Nephron (organoid): ENCODE measurements at regions not wholly inside any gene's neighbourhood (a gene's known extent, or its start where the extent isn't known, plus 50 kb on each side); places are given as distances from the start of the nearest gene placed in this dataset.
"Not testable (repeated sequence)": the region's sequence is repeated elsewhere in the genome, so short reads cannot be mapped to it uniquely, and the experiment has no call there.

ENCODE experiments used
- H3K27ac Mint-ChIP-seq, 3 experiments: 2 replicates each; pipeline ENCODE4 v1.8.0; 2020; ENCODE audit warnings: mixed read lengths in 3 of 3, mild to moderate bottlenecking in 2 of 3, moderate library complexity in 1 of 3
- H3K27me3 Mint-ChIP-seq: 2 replicates; pipeline ENCODE4 v1.8.0; 2021; ENCODE audit warnings: low read depth, mild to moderate bottlenecking, moderate library complexity, mixed read lengths
- H3K36me3 Mint-ChIP-seq: 2 replicates; pipeline ENCODE4 v1.8.0; 2020; ENCODE audit warnings: low read depth, mixed read lengths
- H3K4me1 Mint-ChIP-seq: 2 replicates; pipeline ENCODE4 v1.8.0; 2020; ENCODE audit warnings: mixed read lengths
- H3K4me3 Mint-ChIP-seq, 3 experiments: 2 replicates each; pipeline ENCODE4 v1.8.0; 2020; ENCODE audit warnings: mild to moderate bottlenecking in 3 of 3, mixed read lengths in 3 of 3, moderate library complexity in 2 of 3
- H3K9me3 Mint-ChIP-seq: 2 replicates; pipeline ENCODE4 v1.8.0; 2020; ENCODE audit warnings: mixed read lengths
- CTCF ChIP-seq, 3 experiments: fragments of 200-600 bp; sonication (generic); IDR thresholded peaks; one replicate each; pipeline ENCODE4 v1.5.0; 2021; ENCODE audit warnings: antibody characterized with exemption in 3 of 3; ENCODE audit not compliant: unreplicated experiment in 3 of 3

GRCh38 chr9:36521148-36521547 is 51.5 kb upstream of the MELK start:
- Mint-ChIP-seq H3K27ac (no peak overlapping the region), H3K4me1 (peaks cover 7% of the 10 kb centered on the region), H3K4me3 (no peak overlapping the region), H3K9me3 (no peaks in the 10 kb centered on the region), H3K27me3 (peaks cover 7% of the 10 kb centered on the region), H3K36me3 (no peaks in the 10 kb centered on the region)
- TF ChIP-seq CTCF (IDR thresholded peaks at IDR 0.05; ENCODE audit: unreplicated experiment in 3 of 3), result no peak

- H3K4me3 Mint-ChIP-seq, result no peak overlapping the region
- H3K4me1 Mint-ChIP-seq, result peaks cover 7% of the 10 kb centered on the region
- H3K9me3 Mint-ChIP-seq, result no peaks in the 10 kb centered on the region
- H3K36me3 Mint-ChIP-seq, result no peaks in the 10 kb centered on the region
- no peaks in the 10 kb centered on the region for H3K27me3 Mint-ChIP-seq
- no peak for TF ChIP-seq CTCF (IDR thresholded peaks at IDR 0.05; ENCODE audit: unreplicated experiment in 3 of 3)
- peak overlapping the region in 2 of 3 experiments; percentile 19 to 53 for H3K27ac Mint-ChIP-seq
These were observed 55.6 kb upstream of the MELK start for GRCh38 chr9:36517131-36517530.

- peaks cover 10% of the 10 kb centered on the region for H3K4me1 Mint-ChIP-seq
- H3K27ac Mint-ChIP-seq, result no peak overlapping the region
- peaks cover 5% of the 10 kb centered on the region for H3K27me3 Mint-ChIP-seq
- no peak for TF ChIP-seq CTCF (IDR thresholded peaks at IDR 0.05; ENCODE audit: unreplicated experiment in 3 of 3)
- H3K4me3 Mint-ChIP-seq, result no peak overlapping the region
- H3K9me3 Mint-ChIP-seq, result no peaks in the 10 kb centered on the region
- H3K36me3 Mint-ChIP-seq, result no peaks in the 10 kb centered on the region
These were observed 68.5 kb upstream of the MELK start for GRCh38 chr9:36504156-36504555.

GRCh38 chr9:36503172-36504088 is 69.3 kb upstream of the MELK start:
- H3K36me3 Mint-ChIP-seq, result no peaks in the 10 kb centered on the region
- no peaks in the 10 kb centered on the region for H3K9me3 Mint-ChIP-seq

GRCh38 chr9:36501727-36502126 is 71.0 kb upstream of the MELK start:
- H3K4me1 Mint-ChIP-seq, result peaks cover 12% of the 10 kb centered on the region
- H3K36me3 Mint-ChIP-seq, result no peaks in the 10 kb centered on the region
- H3K9me3 Mint-ChIP-seq, result no peaks in the 10 kb centered on the region
- H3K4me3 Mint-ChIP-seq, result no peak overlapping the region
- TF ChIP-seq CTCF (IDR thresholded peaks at IDR 0.05; ENCODE audit: unreplicated experiment in 3 of 3), result no peak
- H3K27ac Mint-ChIP-seq, result no peak overlapping the region
- H3K27me3 Mint-ChIP-seq, result no peaks in the 10 kb centered on the region

More at GRCh38 chr9:36503172-36504088, 69.3 kb upstream of the MELK start:
- TF ChIP-seq CTCF (IDR thresholded peaks at IDR 0.05; ENCODE audit: unreplicated experiment in 3 of 3), result no peak
- H3K27me3 Mint-ChIP-seq, result peaks cover 5% of the 10 kb centered on the region
- no peak overlapping the region for H3K4me3 Mint-ChIP-seq
- H3K27ac Mint-ChIP-seq, result peak overlapping the region in 2 of 3 experiments; percentile 26 to 51
- H3K4me1 Mint-ChIP-seq, result peaks cover 12% of the 10 kb centered on the region

- not testable (repeated sequence) for H3K9me3 Mint-ChIP-seq, H3K27me3 Mint-ChIP-seq, H3K36me3 Mint-ChIP-seq, H3K27ac Mint-ChIP-seq, H3K4me3 Mint-ChIP-seq
- peaks cover 12% of the 10 kb centered on the region for H3K4me1 Mint-ChIP-seq
These were observed 71.8 kb upstream of the MELK start for GRCh38 chr9:36500931-36501330.
